ENCODE measurements at regions not wholly inside any gene's neighbourhood (a gene's known extent, or its start where the extent isn't known, plus 50 kb on each side); places are given as distances from the start of the nearest gene placed in this dataset.

GRCh38 chr20:11186301-11187008 lies 512.7 kb upstream of the JAG1 start:
- no peak for TF ChIP-seq POLR2A (IDR thresholded peaks at IDR 0.05; ENCODE audit: low read length)
- no peak for TF ChIP-seq GATA1 (IDR thresholded peaks at IDR 0.05; ENCODE audit: low read depth, low read length)
